Choroid plexus epithelial cell (primary cell): ENCODE measurements at regions not wholly inside any gene's neighbourhood (a gene's known extent, or its start where the extent isn't known, plus 50 kb on each side); places are given as distances from the start of the nearest gene placed in this dataset.
A peak's percentile ranks its signal among the peaks of the same experiment; 100 is the strongest.
"Not testable (repeated sequence)": the region's sequence is repeated elsewhere in the genome, so short reads cannot be mapped to it uniquely, and the experiment has no call there.

Experiments used
- DNase-seq: peaks from one replicate; pipeline ENCODE4 v3.0.0-alpha.2; 2010; ENCODE audit warnings: low read depth
- H3K4me3 ChIP-seq: 2 replicates; pipeline ENCODE4 v1.5.1; 2011; ENCODE audit warnings: low read depth, mild to moderate bottlenecking, control low read depth, low read length, moderate library complexity
- CTCF ChIP-seq: conservative IDR thresholded peaks from 2 replicates; pipeline ENCODE4 v1.5.1; 2011; ENCODE audit warnings: low read depth, mild to moderate bottlenecking, control low read depth, inconsistent platforms, low read length, moderate library complexity

DNA sequence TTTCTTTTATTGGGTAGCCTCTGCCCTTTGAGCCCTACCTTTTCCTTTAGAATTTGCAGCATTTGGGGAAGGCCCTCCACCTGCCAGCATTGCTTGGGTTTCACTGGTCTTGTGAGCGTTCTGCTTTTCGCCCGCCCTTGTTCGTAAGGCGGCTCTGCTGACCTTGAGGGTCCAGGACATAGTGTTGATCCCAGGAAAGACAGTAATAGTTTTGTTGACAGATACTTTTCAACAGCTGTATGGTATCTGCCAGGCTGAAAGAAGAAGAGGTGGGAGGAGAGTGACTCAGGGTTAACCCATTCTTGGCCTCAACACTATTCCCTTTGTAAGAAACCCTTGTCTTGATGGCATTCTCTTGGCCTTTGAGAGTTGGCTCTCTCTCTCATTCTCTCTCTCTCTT, 113.4 kb upstream of the SPAG17 start:
- DNase-seq: no peak
- no peak overlapping the region for H3K4me3 ChIP-seq
- no peak for TF ChIP-seq CTCF

DNA sequence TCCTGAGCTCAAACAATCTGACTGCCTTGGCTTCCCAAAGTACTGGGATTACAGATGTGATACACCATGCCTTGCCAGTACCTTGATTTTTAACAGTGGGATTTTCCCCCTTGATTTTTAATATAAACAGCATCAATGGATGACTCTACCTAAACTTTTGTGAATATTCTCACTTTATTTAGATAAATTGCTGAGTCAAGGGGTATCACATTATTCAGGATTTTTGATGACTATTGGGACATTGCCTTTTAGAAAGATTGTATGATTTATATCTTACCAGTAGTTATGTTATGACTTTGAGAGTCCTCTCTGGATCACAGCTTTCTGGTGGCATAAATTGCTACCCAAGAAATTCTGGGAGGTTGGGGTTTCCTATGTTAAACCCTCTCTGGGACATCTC, 112.5 kb upstream of the SPAG17 start:
- TF ChIP-seq CTCF: no peak
- no peak overlapping the region for H3K4me3 ChIP-seq
- no peak for DNase-seq

- no peak for TF ChIP-seq CTCF
- DNase-seq: peak; percentile 16
- H3K4me3 ChIP-seq: no peak overlapping the region
These were observed 110.0 kb upstream of the SPAG17 start for GRCh38 chr1:118294875-118295642.

GRCh38 chr1:118291661-118292060, 106.6 kb upstream of the SPAG17 start:
- DNase-seq: no peak
- H3K4me3 ChIP-seq: no peak overlapping the region
- TF ChIP-seq CTCF: no peak

- H3K4me3 ChIP-seq: no peak overlapping the region
- TF ChIP-seq CTCF: no peak
- DNase-seq: no peak
These were observed 105.5 kb upstream of the SPAG17 start for GRCh38 chr1:118290571-118290970.

DNA sequence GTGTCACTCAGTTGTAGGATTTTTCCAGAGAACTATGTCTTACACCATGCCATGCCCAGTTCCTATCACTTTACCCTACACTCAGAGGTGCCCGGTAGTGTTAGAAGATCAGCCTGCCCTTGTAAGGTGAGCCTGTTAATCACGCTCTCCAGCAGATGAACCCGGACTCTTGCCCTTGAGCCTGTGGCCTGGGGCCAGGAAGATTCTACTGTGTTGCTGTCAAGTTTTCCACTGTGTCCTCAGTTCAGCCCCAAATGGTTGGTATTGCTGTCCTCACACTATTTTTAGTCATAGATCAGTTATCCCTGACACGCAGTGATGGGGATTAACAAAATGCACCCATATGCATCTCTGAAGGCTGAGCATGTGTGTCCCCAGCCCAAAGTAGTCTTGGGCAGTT, 105.0 kb upstream of the SPAG17 start:
- no peak for DNase-seq
- no peak overlapping the region for H3K4me3 ChIP-seq
- TF ChIP-seq CTCF: no peak

- DNase-seq: not testable (repeated sequence)
These were observed 95.6 kb upstream of the SPAG17 start for GRCh38 chr1:118280656-118281055.

More at GRCh38 chr1:118280656-118281055, 95.6 kb upstream of the SPAG17 start:
- not testable (repeated sequence) for H3K4me3 ChIP-seq
